Muscle layer of colon (tissue), 2 donors: ENCODE measurements at regions not wholly inside any gene's neighbourhood (a gene's known extent, or its start where the extent isn't known, plus 50 kb on each side); places are given as distances from the start of the nearest gene placed in this dataset.
"Not testable (repeated sequence)": the region's sequence is repeated elsewhere in the genome, so short reads cannot be mapped to it uniquely, and the experiment has no call there.

Source experiments
- H3K27ac ChIP-seq: one replicate; pipeline ENCODE4 v1.7.0; 2013; ENCODE audit warnings: low read depth, mild to moderate bottlenecking, low read length, moderate library complexity
- H3K27me3 ChIP-seq, 2 donors: one replicate each; pipeline ENCODE4 v1.7.0; 2013; ENCODE audit warnings: low read length in 2 of 2, mild to moderate bottlenecking in 2 of 2; ENCODE audit not compliant: insufficient read depth in 2 of 2, control insufficient read depth in 1 of 2
- H3K36me3 ChIP-seq: one replicate; pipeline ENCODE4 v1.7.0; 2013; ENCODE audit warnings: mild to moderate bottlenecking, low read length; ENCODE audit not compliant: insufficient read depth
- H3K4me1 ChIP-seq: one replicate; pipeline ENCODE4 v1.7.0; 2013; ENCODE audit warnings: mild to moderate bottlenecking, low read length; ENCODE audit not compliant: insufficient read depth
- H3K4me3 ChIP-seq, 2 donors: one replicate each; pipeline ENCODE4 v1.7.0; 2013; ENCODE audit warnings: low read length in 2 of 2, low read depth in 1 of 2, mild to moderate bottlenecking in 1 of 2, moderate library complexity in 1 of 2
- H3K9ac ChIP-seq: one replicate; pipeline ENCODE4 v1.7.0; 2013; ENCODE audit warnings: low read length
- H3K9me3 ChIP-seq: one replicate; pipeline ENCODE4 v1.7.0; 2013; ENCODE audit warnings: mild to moderate bottlenecking, low read length
- donor health status: abdominal sarcoma.
- donor health status: Adenocarcinoma of cecum.

DNA sequence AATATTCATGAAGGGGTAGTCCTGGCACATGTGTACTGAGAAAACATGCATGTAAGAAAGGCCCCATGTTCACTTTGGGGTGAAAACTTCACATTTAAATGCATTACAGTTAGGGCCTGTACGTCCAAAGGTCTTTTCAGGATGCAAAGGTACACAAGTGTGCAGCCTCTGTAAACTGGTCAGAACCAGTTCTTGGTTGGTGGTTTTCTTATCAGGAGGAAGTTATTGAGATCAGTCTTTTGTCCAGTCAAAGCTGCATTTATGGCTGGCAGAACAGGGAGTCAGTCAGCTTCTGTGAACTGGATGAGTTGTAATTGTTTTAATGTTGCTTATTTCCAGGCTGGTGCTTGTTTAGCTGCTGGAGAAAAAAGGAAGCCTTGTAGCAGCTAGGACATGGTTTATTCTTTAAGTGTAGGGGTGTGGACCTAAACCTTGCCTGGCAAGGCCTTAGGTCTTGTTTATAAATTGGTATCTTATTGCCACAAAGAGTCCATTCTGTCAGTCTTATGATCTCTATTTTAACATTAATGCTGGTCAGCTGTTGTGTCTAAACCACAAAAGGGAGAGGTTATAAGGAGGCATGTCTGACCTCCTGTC is 1906.6 kb upstream of the TENM3 start:
- Histone ChIP-seq H3K27ac (no peak overlapping the region), H3K9ac (no peak overlapping the region), H3K27me3 (no peaks in the 10 kb centered on the region), H3K4me3 (no peak overlapping the region), H3K4me1 (no peaks in the 10 kb centered on the region), H3K9me3 (no peaks in the 10 kb centered on the region), H3K36me3 (no peaks in the 10 kb centered on the region)

GRCh38 chr4:180341926-180342325 is 1901.3 kb upstream of the TENM3 start:
- H3K27ac ChIP-seq, result no peak overlapping the region
- H3K4me1 ChIP-seq, result no peaks in the 10 kb centered on the region
- no peaks in the 10 kb centered on the region for H3K36me3 ChIP-seq
- H3K9ac ChIP-seq, result no peak overlapping the region
- H3K27me3 ChIP-seq, result no peaks in the 10 kb centered on the region
- no peak overlapping the region for H3K4me3 ChIP-seq
- no peaks in the 10 kb centered on the region for H3K9me3 ChIP-seq

DNA sequence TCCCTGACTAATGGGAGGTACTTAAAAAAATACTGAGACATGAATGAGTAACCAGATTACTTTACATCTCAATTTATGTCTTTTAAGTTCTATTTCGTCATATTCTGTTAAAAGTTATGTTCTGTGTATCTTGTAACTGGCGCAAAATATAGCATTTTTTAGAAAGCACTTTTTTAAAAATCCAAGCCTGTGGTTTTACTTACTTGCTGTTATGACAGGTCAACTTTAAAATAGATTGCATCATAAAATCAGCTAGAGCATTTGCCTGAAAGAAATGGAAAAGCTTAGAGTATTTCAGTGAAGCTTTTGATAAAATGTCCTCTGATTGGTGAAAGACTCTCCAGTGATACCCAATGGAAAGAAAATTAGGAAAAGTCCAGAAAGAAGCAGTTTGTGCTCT is 1892.3 kb upstream of the TENM3 start:
- no peak overlapping the region for H3K9ac ChIP-seq
- no peaks in the 10 kb centered on the region for H3K4me1 ChIP-seq
- no peaks in the 10 kb centered on the region for H3K9me3 ChIP-seq
- no peak overlapping the region for H3K27ac ChIP-seq
- H3K27me3 ChIP-seq, result no peaks in the 10 kb centered on the region
- H3K4me3 ChIP-seq, result no peak overlapping the region
- no peaks in the 10 kb centered on the region for H3K36me3 ChIP-seq

DNA sequence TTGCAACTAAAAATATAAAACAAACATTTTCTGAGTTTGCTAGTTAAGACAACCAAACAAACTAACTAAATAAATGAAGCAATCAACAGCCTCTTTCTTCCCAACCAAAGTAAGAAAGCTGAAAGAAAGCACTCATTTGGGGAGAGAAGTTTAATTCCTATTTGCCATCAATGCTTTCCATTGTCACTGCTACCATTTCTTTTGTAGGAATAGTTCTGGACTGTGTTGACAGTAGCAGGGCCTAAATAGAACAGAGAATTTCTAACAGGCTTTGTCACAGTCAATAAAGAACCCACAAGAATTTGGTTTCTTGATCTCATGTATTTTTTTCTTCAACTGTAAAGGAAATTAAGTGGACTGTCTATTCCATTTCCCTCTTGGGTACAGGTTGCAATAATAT is 1886.4 kb upstream of the TENM3 start:
- Histone ChIP-seq H3K4me3 (no peak overlapping the region), H3K27ac (no peak overlapping the region), H3K9me3 (no peaks in the 10 kb centered on the region), H3K4me1 (no peaks in the 10 kb centered on the region), H3K36me3 (no peaks in the 10 kb centered on the region), H3K27me3 (no peaks in the 10 kb centered on the region), H3K9ac (no peak overlapping the region)

DNA sequence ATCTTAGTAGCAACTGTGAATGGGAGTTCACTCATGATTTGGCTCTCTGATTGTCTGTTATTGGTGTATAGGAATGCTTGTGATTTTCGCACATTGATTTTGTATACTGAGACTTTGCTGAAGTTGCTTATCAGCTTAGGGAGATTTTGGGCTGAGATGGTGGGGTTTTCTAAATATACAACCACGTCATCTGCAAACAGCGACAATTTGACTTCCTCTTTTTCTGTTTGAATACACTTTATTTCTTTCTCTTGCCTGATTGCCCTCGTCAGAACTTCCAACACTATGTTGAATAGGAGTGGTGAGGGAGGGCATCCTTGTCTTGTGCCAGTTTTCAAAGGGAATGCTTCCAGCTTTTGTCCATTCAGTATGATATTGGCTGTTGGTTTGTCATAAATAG is 1883.1 kb upstream of the TENM3 start:
- H3K9ac ChIP-seq, H3K4me3 ChIP-seq, H3K9me3 ChIP-seq, H3K27ac ChIP-seq, H3K4me1 ChIP-seq, H3K27me3 ChIP-seq, H3K36me3 ChIP-seq: not testable (repeated sequence)

GRCh38 chr4:180363815-180364214 is 1879.4 kb upstream of the TENM3 start:
- Histone ChIP-seq H3K4me1 (no peaks in the 10 kb centered on the region), H3K27me3 (no peaks in the 10 kb centered on the region), H3K4me3 (no peak overlapping the region), H3K36me3 (no peaks in the 10 kb centered on the region), H3K27ac (no peak overlapping the region), H3K9ac (no peak overlapping the region), H3K9me3 (no peaks in the 10 kb centered on the region)

DNA sequence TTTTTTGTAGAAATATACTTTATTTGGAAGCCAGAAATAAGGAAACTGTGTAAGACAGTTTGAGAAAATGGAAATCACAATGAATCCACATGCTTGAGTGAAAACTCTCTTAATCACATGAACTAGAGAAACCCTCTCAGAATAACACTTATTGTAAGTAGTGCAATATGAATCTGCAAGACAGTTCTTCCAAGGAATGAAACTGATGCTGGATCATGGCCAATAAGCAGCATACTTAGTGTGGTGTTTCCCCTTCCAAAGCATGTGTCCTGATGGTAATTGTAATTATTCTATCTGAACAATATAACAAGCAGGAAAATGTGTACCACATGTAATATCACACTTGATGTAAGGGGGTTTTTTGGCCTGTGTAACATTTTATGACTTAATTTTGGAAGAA is 1870.5 kb upstream of the TENM3 start:
- no peaks in the 10 kb centered on the region for H3K9me3 ChIP-seq
- no peak overlapping the region for H3K4me3 ChIP-seq
- H3K36me3 ChIP-seq, result no peaks in the 10 kb centered on the region
- no peak overlapping the region for H3K9ac ChIP-seq
- H3K27ac ChIP-seq, result no peak overlapping the region
- no peaks in the 10 kb centered on the region for H3K4me1 ChIP-seq
- no peaks in the 10 kb centered on the region for H3K27me3 ChIP-seq

- Histone ChIP-seq H3K9ac (no peak overlapping the region), H3K4me1 (no peaks in the 10 kb centered on the region), H3K27ac (no peak overlapping the region), H3K27me3 (no peaks in the 10 kb centered on the region), H3K4me3 (no peak overlapping the region), H3K36me3 (no peaks in the 10 kb centered on the region), H3K9me3 (no peaks in the 10 kb centered on the region)
Observed at GRCh38 chr4:180377741-180378140, 1865.5 kb upstream of the TENM3 start.

GRCh38 chr4:180380733-180381132 is 1862.5 kb upstream of the TENM3 start:
- no peaks in the 10 kb centered on the region for H3K4me1 ChIP-seq
- no peak overlapping the region for H3K27ac ChIP-seq
- H3K36me3 ChIP-seq, result no peaks in the 10 kb centered on the region
- H3K27me3 ChIP-seq, result no peaks in the 10 kb centered on the region
- no peaks in the 10 kb centered on the region for H3K9me3 ChIP-seq
- H3K9ac ChIP-seq, result no peak overlapping the region
- no peak overlapping the region for H3K4me3 ChIP-seq

DNA sequence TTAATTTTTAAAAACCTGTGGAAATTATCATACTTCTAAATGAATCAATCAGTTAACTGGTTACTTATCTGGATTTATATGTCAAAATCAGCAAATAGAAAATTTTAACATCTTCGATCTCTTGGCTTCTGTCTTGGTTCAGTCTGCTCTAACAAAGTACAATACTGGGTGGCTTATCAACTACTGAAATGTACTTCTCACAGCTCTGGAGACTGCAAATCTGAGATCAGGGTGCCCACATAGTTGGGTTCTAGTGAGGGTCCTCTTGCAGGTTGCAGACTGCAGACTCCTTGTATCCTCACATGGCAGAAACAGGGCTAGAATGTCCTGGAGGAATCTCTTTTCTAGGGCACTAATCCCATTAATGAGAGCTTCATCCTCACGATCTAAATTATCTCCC is 1851.6 kb upstream of the TENM3 start:
- Histone ChIP-seq H3K4me3 (no peak overlapping the region), H3K9me3 (no peaks in the 10 kb centered on the region), H3K27me3 (no peaks in the 10 kb centered on the region), H3K9ac (no peak overlapping the region), H3K36me3 (no peaks in the 10 kb centered on the region), H3K27ac (no peak overlapping the region), H3K4me1 (no peaks in the 10 kb centered on the region)

- Histone ChIP-seq H3K4me3 (no peak overlapping the region), H3K9ac (no peak overlapping the region), H3K27ac (no peak overlapping the region), H3K9me3 (no peaks in the 10 kb centered on the region), H3K4me1 (no peaks in the 10 kb centered on the region), H3K36me3 (no peaks in the 10 kb centered on the region), H3K27me3 (no peaks in the 10 kb centered on the region)
Observed at GRCh38 chr4:180394312-180394711, 1848.9 kb upstream of the TENM3 start.

- Histone ChIP-seq H3K9ac (no peak overlapping the region), H3K27ac (no peak overlapping the region), H3K36me3 (no peaks in the 10 kb centered on the region), H3K4me3 (no peak overlapping the region), H3K4me1 (no peaks in the 10 kb centered on the region), H3K27me3 (no peaks in the 10 kb centered on the region), H3K9me3 (no peaks in the 10 kb centered on the region)
Observed at GRCh38 chr4:180394730-180395129, 1848.5 kb upstream of the TENM3 start.
